GM18498 (cell line): ENCODE measurements at regions not wholly inside any gene's neighbourhood (a gene's known extent, or its start where the extent isn't known, plus 50 kb on each side); places are given as distances from the start of the nearest gene placed in this dataset.
"Not testable (repeated sequence)": the region's sequence is repeated elsewhere in the genome, so short reads cannot be mapped to it uniquely, and the experiment has no call there.

Experiments
- ATAC-seq: cut with Tn5 transposase; IDR thresholded peaks from one replicate; pipeline ENCODE4 v1.9.1; 2021; ENCODE audit warnings: mild to moderate bottlenecking, moderate library complexity; ENCODE audit not compliant: unreplicated experiment

GRCh38 chr16:55015181-55015913 lies 84.7 kb downstream of the IRX5 start:
- no peak for ATAC-seq

DNA sequence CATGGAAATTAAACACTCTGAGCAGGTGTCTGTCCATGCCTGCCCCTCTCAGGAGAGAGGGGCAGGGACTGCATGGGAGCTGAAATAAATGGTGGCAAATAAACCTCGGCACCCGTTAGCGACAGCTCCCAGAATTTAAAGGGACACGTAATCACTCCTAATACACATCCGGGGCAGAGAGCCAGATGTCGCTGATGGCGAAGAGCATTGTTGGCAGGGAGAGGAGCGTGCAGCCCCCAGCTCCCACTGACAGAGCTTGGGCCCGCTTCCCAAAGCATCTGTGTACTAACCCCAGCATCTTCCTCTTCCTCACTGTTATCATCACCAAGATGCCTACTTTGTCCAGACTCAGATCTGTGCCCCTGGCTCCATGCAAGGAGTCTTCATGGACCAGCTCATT lies 85.8 kb downstream of the IRX5 start:
- ATAC-seq: no peak

- ATAC-seq: no peak
Observed at GRCh38 chr16:55017321-55017720, 86.7 kb downstream of the IRX5 start.

GRCh38 chr16:55018881-55019280 lies 88.2 kb downstream of the IRX5 start:
- no peak for ATAC-seq

- ATAC-seq: no peak
Observed at GRCh38 chr16:55019419-55020131, 88.9 kb downstream of the IRX5 start.

- ATAC-seq: no peak
Observed at GRCh38 chr16:55021595-55022475, 91.2 kb downstream of the IRX5 start.

DNA sequence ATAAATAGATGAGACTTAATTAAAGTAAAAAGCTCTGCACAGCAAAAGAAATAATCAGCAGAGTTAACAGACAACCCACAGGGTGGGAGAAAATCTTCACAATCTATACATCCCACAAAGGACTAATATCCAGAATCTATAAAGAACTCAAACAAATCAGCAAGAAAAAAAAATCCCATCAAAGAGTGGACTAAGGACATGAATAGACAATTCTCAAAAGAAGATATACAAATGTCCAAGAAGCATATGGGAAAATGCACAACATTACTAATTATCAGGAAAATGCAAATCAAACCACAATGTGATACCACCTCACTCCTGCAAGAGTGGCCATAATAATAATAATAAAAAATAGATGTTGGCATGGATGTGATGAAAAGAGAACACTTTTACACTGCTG lies 96.6 kb downstream of the IRX5 start:
- ATAC-seq: not testable (repeated sequence)

DNA sequence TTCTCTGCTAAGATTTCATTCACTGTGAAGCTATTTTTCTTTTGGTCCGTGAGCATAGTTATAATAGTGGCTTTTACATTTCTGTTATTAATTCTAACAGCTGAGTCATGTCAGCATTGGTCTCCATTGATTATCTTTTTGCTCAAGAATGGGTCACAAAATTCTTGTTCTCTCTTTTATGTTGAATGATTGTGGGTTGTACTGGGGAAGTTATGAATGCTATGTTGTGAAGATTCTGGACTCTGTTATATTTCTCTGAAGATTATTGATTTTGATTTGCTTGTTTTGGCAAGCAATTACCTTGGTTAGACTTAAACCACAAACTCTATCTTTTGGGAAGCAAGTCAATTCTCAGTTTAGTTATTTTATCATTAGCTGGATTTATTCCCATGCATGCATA lies 98.8 kb downstream of the IRX5 start:
- no peak for ATAC-seq

DNA sequence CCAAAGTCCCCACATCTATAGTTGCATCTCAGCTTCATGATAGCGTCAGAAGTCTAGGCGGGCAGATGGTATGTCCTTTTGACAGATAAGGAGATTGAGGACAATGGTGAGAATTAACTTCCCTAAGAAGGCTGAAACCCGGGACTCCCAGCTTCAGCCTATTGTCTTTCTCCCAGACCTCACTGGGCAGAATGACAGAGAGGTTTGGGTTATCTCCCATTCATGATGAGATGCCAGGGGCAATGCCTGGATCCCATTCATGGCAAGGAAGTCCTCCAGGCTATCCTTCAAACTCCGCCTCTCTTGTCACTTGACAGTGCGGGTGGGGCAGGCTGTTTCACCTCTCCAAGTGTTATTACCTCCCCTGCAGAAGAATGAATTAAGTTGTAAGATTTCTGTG lies 100.3 kb downstream of the IRX5 start:
- no peak for ATAC-seq

GRCh38 chr16:55031481-55031880 lies 100.8 kb downstream of the IRX5 start:
- no peak for ATAC-seq

GRCh38 chr16:55033225-55034156 lies 102.8 kb downstream of the IRX5 start:
- no peak for ATAC-seq

DNA sequence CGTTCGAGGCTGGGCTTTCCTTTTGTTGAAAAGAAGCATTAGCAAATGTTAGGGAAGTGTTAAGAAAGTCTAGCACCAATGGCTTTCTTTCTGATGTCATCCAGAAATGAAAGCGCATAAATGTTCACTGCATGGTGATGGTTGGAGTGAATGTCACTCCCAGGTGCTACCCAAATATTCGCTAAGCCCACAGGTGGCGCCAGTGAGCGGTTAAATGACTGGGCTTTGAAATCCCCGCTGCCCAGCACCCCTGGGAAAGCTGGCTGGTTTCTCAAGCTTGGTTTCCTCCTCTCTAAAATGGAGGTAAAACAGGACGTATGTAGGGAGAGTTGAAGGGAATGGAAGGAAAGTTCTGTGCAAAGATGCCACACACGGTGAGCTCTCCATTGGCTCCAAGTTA lies 104.4 kb downstream of the IRX5 start:
- no peak for ATAC-seq

DNA sequence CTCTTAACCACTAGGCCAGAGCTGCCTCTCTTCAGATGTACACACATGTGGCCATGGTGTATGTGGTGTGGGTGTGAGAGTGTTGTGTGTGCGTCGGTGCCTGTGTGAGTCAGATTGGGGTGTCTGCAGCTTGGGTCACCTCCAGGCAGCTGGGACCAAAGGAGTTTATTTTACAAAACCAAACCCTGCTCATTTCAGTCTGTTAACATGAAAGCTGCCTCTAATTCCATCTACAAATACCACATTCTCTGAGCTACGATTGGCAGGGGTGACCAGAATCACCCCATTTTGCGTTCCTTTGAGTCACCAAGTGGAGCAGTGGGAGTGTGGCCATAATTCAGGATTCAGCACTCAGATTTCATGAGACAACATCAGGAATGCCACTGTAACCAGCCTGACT lies 105.3 kb downstream of the IRX5 start:
- no peak for ATAC-seq

GRCh38 chr16:55036371-55036821 lies 105.7 kb downstream of the IRX5 start:
- ATAC-seq: no peak

- ATAC-seq: no peak
Observed at GRCh38 chr16:55037046-55037445, 106.4 kb downstream of the IRX5 start.

GRCh38 chr16:55037966-55038365 lies 107.3 kb downstream of the IRX5 start:
- ATAC-seq: no peak

- ATAC-seq: no peak
Observed at GRCh38 chr16:55039042-55039441, 108.4 kb downstream of the IRX5 start.

GRCh38 chr16:55039511-55039910 lies 108.8 kb downstream of the IRX5 start:
- no peak for ATAC-seq

DNA sequence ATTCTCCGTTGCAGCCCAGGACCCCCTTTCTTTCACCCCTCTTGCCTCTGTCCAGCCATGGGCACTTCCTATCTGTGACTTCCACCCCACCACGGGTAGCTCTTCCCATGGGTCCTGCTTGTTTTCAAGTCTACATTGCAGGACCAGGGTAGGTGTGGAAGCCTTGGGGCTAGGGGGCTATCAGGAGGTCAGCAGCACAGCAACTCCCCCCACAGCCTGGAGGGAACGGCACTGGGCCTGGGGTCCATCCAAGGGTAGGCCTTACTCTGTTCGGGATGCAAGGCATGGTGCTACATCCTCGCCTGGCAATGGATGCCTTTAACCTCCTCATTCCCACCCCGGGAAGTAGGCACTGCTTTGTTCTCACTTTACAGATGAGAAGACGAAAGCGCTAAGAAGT lies 109.3 kb downstream of the IRX5 start:
- ATAC-seq: no peak

GRCh38 chr16:55040366-55041086 lies 109.9 kb downstream of the IRX5 start:
- ATAC-seq: no peak
